GM23338 (cell line): ENCODE measurements at regions not wholly inside any gene's neighbourhood (a gene's known extent, or its start where the extent isn't known, plus 50 kb on each side); places are given as distances from the start of the nearest gene placed in this dataset.

Experiments used
- ATAC-seq: fragments of 200-7000 bp; cut with Tn5 transposase; 3 replicates; pipeline ENCODE4 v1.9.1; 2020
- DNase-seq: peaks from one replicate; pipeline ENCODE4 v3.0.0-alpha.2; 2015; ENCODE audit warnings: low spot score
- H2AFZ ChIP-seq: fragments of 200-600 bp; sonication (generic); 2 replicates; pipeline ENCODE4 v1.8.0; 2016; ENCODE audit warnings: antibody characterized with exemption, mild to moderate bottlenecking, moderate library complexity
- H3F3A ChIP-seq: fragments of 200-600 bp; sonication (generic); replicated peaks from 2 replicates; pipeline ENCODE4 v1.8.0; 2017; ENCODE audit warnings: antibody characterized with exemption, mixed run types, low read depth
- H3K27ac ChIP-seq: fragments of 200-600 bp; sonication (generic); 2 replicates; pipeline ENCODE4 v1.6.1; 2016; ENCODE audit warnings: low read depth
- H3K27me3 ChIP-seq: fragments of 200-600 bp; sonication (generic); 2 replicates; pipeline ENCODE4 v1.8.0; 2016; ENCODE audit warnings: mild to moderate bottlenecking, mixed run types, moderate library complexity; ENCODE audit not compliant: insufficient read depth
- H3K36me3 ChIP-seq: fragments of 200-600 bp; sonication (generic); 2 replicates; pipeline ENCODE4 v1.8.0; 2016; ENCODE audit warnings: mild to moderate bottlenecking; ENCODE audit not compliant: insufficient read depth
- H3K4me1 ChIP-seq: fragments of 200-600 bp; sonication (generic); 2 replicates; pipeline ENCODE4 v1.8.0; 2016; ENCODE audit warnings: mild to moderate bottlenecking, moderate library complexity; ENCODE audit not compliant: insufficient read depth
- H3K4me2 ChIP-seq: fragments of 200-600 bp; sonication (generic); 2 replicates; pipeline ENCODE4 v1.7.1; 2017; ENCODE audit warnings: mixed run types
- H3K4me3 ChIP-seq: fragments of 200-600 bp; sonication (generic); 2 replicates; pipeline ENCODE4 v1.6.1; 2016; ENCODE audit warnings: mixed run types
- H3K79me2 ChIP-seq: fragments of 200-600 bp; sonication (generic); replicated peaks from 2 replicates; pipeline ENCODE4 v1.8.0; 2017; ENCODE audit warnings: mild to moderate bottlenecking; ENCODE audit not compliant: insufficient read depth
- H3K9me2 ChIP-seq: fragments of 200-600 bp; sonication (generic); 2 replicates; pipeline ENCODE4 v1.8.0; 2017; ENCODE audit not compliant: insufficient read depth
- H4K20me1 ChIP-seq: fragments of 200-600 bp; sonication (generic); replicated peaks from 2 replicates; pipeline ENCODE4 v1.8.0; 2017; ENCODE audit warnings: mild to moderate bottlenecking; ENCODE audit not compliant: insufficient read depth
- H3K27ac Mint-ChIP-seq: 2 replicates; pipeline ENCODE4 v1.8.0; 2020; ENCODE audit warnings: inconsistent platforms, mild to moderate bottlenecking, moderate library complexity, mixed read lengths
- H3K27me3 Mint-ChIP-seq: 3 replicates; pipeline ENCODE4 v1.8.0; 2022; ENCODE audit warnings: low read depth, mild to moderate bottlenecking, moderate library complexity, mixed read lengths, inconsistent platforms; ENCODE audit not compliant: insufficient read depth, poor library complexity
- H3K36me3 Mint-ChIP-seq: 3 replicates; pipeline ENCODE4 v1.8.0; 2021; ENCODE audit warnings: low read depth, mild to moderate bottlenecking, inconsistent platforms, moderate library complexity, mixed read lengths
- H3K4me1 Mint-ChIP-seq: 3 replicates; pipeline ENCODE4 v1.8.0; 2020; ENCODE audit warnings: mild to moderate bottlenecking, inconsistent platforms, mixed read lengths
- H3K4me3 Mint-ChIP-seq: 3 replicates; pipeline ENCODE4 v1.8.0; 2021; ENCODE audit warnings: moderate library complexity, mild to moderate bottlenecking, inconsistent platforms, mixed read lengths
- H3K9me3 Mint-ChIP-seq: 3 replicates; pipeline ENCODE4 v1.8.0; 2020; ENCODE audit warnings: moderate library complexity, mild to moderate bottlenecking, inconsistent platforms, mixed read lengths
- ETS1 ChIP-seq: IDR thresholded peaks from 2 replicates; pipeline ENCODE4 v1.6.1; 2016; ENCODE audit warnings: antibody characterized with exemption
- EZH2 ChIP-seq: fragments of 200-600 bp; sonication (generic); IDR thresholded peaks from one replicate; pipeline ENCODE4 v1.8.0; 2017; ENCODE audit warnings: antibody characterized with exemption, mild to moderate bottlenecking, low read depth; ENCODE audit not compliant: unreplicated experiment
- EZH2phosphoT487 ChIP-seq: fragments of 200-600 bp; sonication (generic); IDR thresholded peaks from one replicate; pipeline ENCODE4 v1.8.1; 2018; ENCODE audit warnings: antibody characterized with exemption; ENCODE audit not compliant: unreplicated experiment
- NANOG ChIP-seq: IDR thresholded peaks from 2 replicates; pipeline ENCODE4 v1.6.1; 2016; ENCODE audit warnings: antibody characterized with exemption, borderline replicate concordance
- POLR2AphosphoS5 ChIP-seq: IDR thresholded peaks from 2 replicates; pipeline ENCODE4 v1.6.1; 2016; ENCODE audit warnings: antibody characterized with exemption, low read depth
- STAT1 ChIP-seq: IDR thresholded peaks from one replicate; pipeline ENCODE4 v1.6.1; 2016; ENCODE audit warnings: antibody characterized with exemption; ENCODE audit not compliant: unreplicated experiment
- ZNF462 ChIP-seq: fragments of 250-450 bp; sonication (Bioruptor Pico); IDR thresholded peaks from 2 replicates; pipeline ENCODE4 v1.5.0; 2020; ENCODE audit warnings: mild to moderate bottlenecking, moderate library complexity

GRCh38 chr20:60817891-60818290, 434.2 kb upstream of the CDH4 start (continued):
- TF ChIP-seq ZNF462 (no peak), EZH2phosphoT487 (no peak), EZH2 (no peak)

DNA sequence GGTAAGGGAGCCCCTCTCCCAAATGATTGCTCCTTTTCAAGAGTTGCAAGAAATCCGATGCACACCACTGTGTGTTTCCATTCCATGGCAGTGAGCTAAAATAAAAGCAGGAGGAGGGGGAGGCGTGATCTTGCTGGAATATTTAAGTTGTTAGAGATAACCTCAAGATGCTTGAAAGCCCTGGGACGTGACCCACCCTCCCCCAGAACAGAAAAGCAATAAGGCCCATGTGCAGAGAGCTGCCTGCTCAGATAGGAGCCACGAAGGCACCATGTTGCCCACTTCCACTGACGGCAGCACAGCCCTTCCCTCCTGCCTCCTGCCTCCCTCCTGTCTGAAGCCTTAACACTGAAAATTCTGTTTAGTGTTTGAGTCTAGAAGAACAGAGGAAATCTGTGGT, 432.6 kb upstream of the CDH4 start:
- Histone ChIP-seq H2AFZ (no peak overlapping the region), H3F3A (no peaks in the 10 kb centered on the region), H3K79me2 (no peaks in the 10 kb centered on the region), H3K27me3 (no peaks in the 10 kb centered on the region), H3K4me2 (no peak overlapping the region), H3K36me3 (no peaks in the 10 kb centered on the region; the same call in 1 of the 2 replicates), H3K9me2 (no peaks in the 10 kb centered on the region), H3K27ac (no peak overlapping the region), H3K4me3 (no peak overlapping the region), H3K4me1 (no peaks in the 10 kb centered on the region), H4K20me1 (no peaks in the 10 kb centered on the region)
- no peak for DNase-seq
- no peak for ATAC-seq
- TF ChIP-seq STAT1 (no peak), ETS1 (no peak), NANOG (no peak), POLR2AphosphoS5 (no peak)
- peaks cover 5% of the 10 kb centered on the region for H3K27me3 Mint-ChIP-seq
- peaks cover 2% of the 10 kb centered on the region; the same call in 2 of the 3 replicates for H3K9me3 Mint-ChIP-seq
- H3K27ac Mint-ChIP-seq, result no peak overlapping the region
- no peak overlapping the region for H3K4me3 Mint-ChIP-seq
- no peaks in the 10 kb centered on the region for H3K36me3 Mint-ChIP-seq
- no peaks in the 10 kb centered on the region for H3K4me1 Mint-ChIP-seq
